Upper lobe of left lung (tissue), 4 donors: ENCODE measurements at regions not wholly inside any gene's neighbourhood (a gene's known extent, or its start where the extent isn't known, plus 50 kb on each side); places are given as distances from the start of the nearest gene placed in this dataset.

ENCODE experiments used
- CTCF ChIP-seq, 6 experiments: fragments of 450-650 bp in 4 of 6; fragments of 200-600 bp in 2 of 6; sonication (generic) in 2 of 6; IDR thresholded peaks; one replicate each; pipeline ENCODE4 v1.5.1; 2016 to 2019; ENCODE audit warnings: antibody characterized with exemption in 6 of 6
- POLR2A ChIP-seq, 4 donors: fragments of 450-650 bp; IDR thresholded peaks; one replicate each; pipeline ENCODE4 v1.5.1; 2016 to 2017; ENCODE audit warnings: antibody characterized with exemption in 4 of 4, mild to moderate bottlenecking in 2 of 4

- TF ChIP-seq CTCF (IDR thresholded peaks at IDR 0.05), result no peak
- no peak for TF ChIP-seq POLR2A (IDR thresholded peaks at IDR 0.05)
Observed at GRCh38 chr11:24390762-24391161, 106.1 kb upstream of the LUZP2 start.
